Epithelial cell of esophagus (primary cell): ENCODE measurements at regions not wholly inside any gene's neighbourhood (a gene's known extent, or its start where the extent isn't known, plus 50 kb on each side); places are given as distances from the start of the nearest gene placed in this dataset.
A peak's percentile ranks its signal among the peaks of the same experiment; 100 is the strongest.
"Not testable (repeated sequence)": the region's sequence is repeated elsewhere in the genome, so short reads cannot be mapped to it uniquely, and the experiment has no call there.

ENCODE experiments used
- DNase-seq: peaks from one replicate; pipeline ENCODE4 v3.0.0; 2010; ENCODE audit warnings: low read depth
- H3K4me3 ChIP-seq: 2 replicates; pipeline ENCODE4 v1.5.1; 2011; ENCODE audit warnings: mild to moderate bottlenecking, low read length, control low read depth
- CTCF ChIP-seq: IDR thresholded peaks from 2 replicates; pipeline ENCODE4 v1.5.1; 2011; ENCODE audit warnings: low read depth, mild to moderate bottlenecking, low read length, control low read depth, inconsistent platforms; ENCODE audit not compliant: insufficient read depth; ENCODE audit errors: missing control alignments

DNA sequence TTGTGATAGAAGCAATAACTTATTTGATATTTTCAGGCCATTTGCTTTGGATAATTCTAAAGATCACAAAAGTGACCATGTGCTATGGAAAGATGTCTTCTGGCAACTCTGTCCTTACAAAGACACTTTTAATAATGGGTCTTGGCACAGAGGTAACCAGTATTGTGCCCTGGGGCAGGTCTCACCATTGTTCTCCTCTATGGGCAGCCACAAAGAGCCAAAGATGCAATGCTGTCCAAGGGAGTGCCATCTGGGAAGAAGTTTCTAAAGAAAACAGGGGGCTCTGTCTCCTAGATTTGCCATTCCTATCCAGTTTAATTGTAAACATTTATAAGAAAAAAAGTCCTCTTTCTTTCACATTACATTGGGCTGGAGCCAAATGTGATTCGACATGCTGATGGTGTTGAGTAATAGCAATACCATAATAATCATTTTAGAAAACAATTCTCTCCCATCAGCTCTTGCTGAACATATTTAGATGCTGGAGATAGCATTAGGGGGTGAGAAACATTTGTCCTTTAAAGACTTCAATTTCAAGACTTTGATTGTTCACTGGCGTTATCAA, 179.9 kb downstream of the KIT start:
- H3K4me3 ChIP-seq, result no peak overlapping the region
- peak; percentile 5 for DNase-seq
- no peak for TF ChIP-seq CTCF

- DNase-seq, H3K4me3 ChIP-seq: not testable (repeated sequence)
Observed at GRCh38 chr4:54828361-54828760, 170.6 kb downstream of the KIT start.

DNA sequence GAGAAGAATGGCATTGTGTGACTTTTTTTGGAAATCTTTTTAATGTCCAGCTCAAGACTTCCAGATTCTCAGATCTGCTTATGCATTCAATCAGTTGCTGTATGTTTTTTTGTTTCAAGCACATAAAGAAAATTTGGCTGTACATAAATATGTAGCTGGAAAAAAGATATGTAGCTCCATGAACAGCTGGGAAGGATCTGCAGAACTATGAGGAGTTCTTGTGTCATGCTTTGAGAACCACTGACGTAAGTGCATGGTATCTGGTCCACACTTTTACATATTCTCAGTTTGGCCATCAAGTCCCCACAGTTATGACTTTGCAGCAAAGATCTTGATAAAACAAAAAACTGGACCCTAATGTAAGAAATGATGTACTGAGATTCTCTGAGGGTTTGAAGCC, 165.9 kb downstream of the KIT start:
- no peak for DNase-seq
- no peak for TF ChIP-seq CTCF
- H3K4me3 ChIP-seq, result no peak overlapping the region

DNA sequence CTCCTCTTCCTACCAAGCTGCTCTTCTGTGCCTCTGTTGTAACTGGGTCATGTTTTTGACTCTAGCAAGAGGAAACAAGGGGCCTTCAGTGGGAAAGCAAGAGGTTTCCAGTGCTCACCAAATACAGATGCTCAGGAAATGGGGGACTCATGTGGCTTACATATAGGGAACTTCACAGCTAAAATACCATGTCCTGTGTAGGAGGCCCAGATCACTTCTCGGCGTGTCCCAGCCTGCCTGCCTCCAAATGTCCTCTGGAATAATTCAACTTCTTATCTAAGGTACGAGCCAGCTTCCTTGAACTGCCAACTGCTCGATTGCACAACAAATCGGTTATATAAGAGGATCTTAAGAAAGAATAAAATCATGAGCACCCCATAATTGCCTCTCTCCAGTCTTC, 161.3 kb downstream of the KIT start:
- DNase-seq, result peak; percentile 54
- H3K4me3 ChIP-seq, result no peak overlapping the region
- no peak for TF ChIP-seq CTCF

- no peak overlapping the region for H3K4me3 ChIP-seq
- no peak for DNase-seq
- no peak for TF ChIP-seq CTCF
Observed at GRCh38 chr4:54818481-54818880, 160.7 kb downstream of the KIT start.

GRCh38 chr4:54813674-54814073, 155.9 kb downstream of the KIT start:
- TF ChIP-seq CTCF, result no peak
- no peak overlapping the region for H3K4me3 ChIP-seq
- DNase-seq, result no peak

DNA sequence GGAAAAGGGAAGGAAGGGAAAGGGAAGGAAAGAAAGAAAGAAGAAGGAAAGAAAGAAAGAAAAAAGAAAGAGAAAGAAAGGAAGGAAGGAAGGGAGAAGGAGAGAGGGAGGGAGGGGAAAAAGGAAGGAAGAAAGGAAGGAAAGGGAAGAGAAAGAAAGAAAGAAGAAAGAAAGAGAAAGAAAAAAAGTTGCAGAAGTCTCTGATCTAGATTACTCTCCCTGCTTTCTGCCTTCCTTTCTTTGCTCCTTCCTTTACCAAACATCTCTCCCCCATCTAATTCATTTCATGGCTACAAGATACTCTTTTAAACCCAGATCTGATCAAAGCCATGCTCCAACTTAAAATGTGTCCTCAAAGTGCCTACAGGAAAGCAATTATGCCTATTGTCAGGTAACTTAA, 148.6 kb downstream of the KIT start:
- no peak for DNase-seq
- no peak overlapping the region for H3K4me3 ChIP-seq
- TF ChIP-seq CTCF, result no peak
